ENCODE measurements at regions not wholly inside any gene's neighbourhood (a gene's known extent, or its start where the extent isn't known, plus 50 kb on each side); places are given as distances from the start of the nearest gene placed in this dataset.
A peak's percentile ranks its signal among the peaks of the same experiment; 100 is the strongest.

- Mint-ChIP-seq H3K27ac (no peak overlapping the region), H3K27me3 (ENCODE audit: low read depth) (peaks cover 55% of the 10 kb centered on the region), H3K4me1 (ENCODE audit: low read depth) (peaks cover 42% of the 10 kb centered on the region)
Measured at GRCh38 chr2:156892467-156893281, 364.8 kb upstream of the GALNT5 start.

GRCh38 chr2:156896294-156896693 lies 361.2 kb upstream of the GALNT5 start:
- intact Hi-C loops (cut with micrococcal nuclease) = loop anchor here (1.0 to 10.0 kb wide), 6 partner anchors 12 to 1517 kb away; partner anchors contain the start of gene NR4A2
- peak; percentile 52 for DNase-seq (ENCODE audit: low spot score)
- Mint-ChIP-seq H3K9me3 (peaks cover 9% of the 10 kb centered on the region), H3K27ac (peak overlapping the region; percentile 2), H3K27me3 (ENCODE audit: low read depth) (peaks cover 46% of the 10 kb centered on the region), H3K4me3 (ENCODE audit: low read depth) (no peak overlapping the region), H3K36me3 (ENCODE audit: low read depth) (peaks cover 8% of the 10 kb centered on the region), H3K4me1 (ENCODE audit: low read depth) (peaks cover 47% of the 10 kb centered on the region)

More at GRCh38 chr2:156892467-156893281, 364.8 kb upstream of the GALNT5 start:
- Mint-ChIP-seq H3K9me3 (peaks cover under 1% of the 10 kb centered on the region), H3K4me3 (ENCODE audit: low read depth) (peak overlapping the region; percentile 27), H3K36me3 (ENCODE audit: low read depth) (peaks cover under 1% of the 10 kb centered on the region)
- intact Hi-C loops (cut with micrococcal nuclease) = loop anchor here (5.0 to 10.0 kb wide), 4 partner anchors 162 to 828 kb away; no protein-coding TSS in a partner anchor
- DNase-seq (ENCODE audit: low spot score) = no peak

GRCh38 chr2:156897548-156897947 lies 360.0 kb upstream of the GALNT5 start:
- Mint-ChIP-seq H3K27me3 (ENCODE audit: low read depth) (peaks cover 44% of the 10 kb centered on the region), H3K9me3 (peaks cover 9% of the 10 kb centered on the region), H3K4me1 (ENCODE audit: low read depth) (peaks cover 47% of the 10 kb centered on the region), H3K36me3 (ENCODE audit: low read depth) (peaks cover 8% of the 10 kb centered on the region), H3K4me3 (ENCODE audit: low read depth) (no peak overlapping the region), H3K27ac (no peak overlapping the region)
- no peak for DNase-seq (ENCODE audit: low spot score)
- intact Hi-C loops (cut with micrococcal nuclease) = loop anchor here (2.0 to 10.0 kb wide), 5 partner anchors 157 to 1519 kb away; partner anchors contain the start of gene NR4A2

- H3K27me3 Mint-ChIP-seq (ENCODE audit: low read depth) = peaks cover 51% of the 10 kb centered on the region
- no peak overlapping the region for H3K27ac Mint-ChIP-seq
- H3K9me3 Mint-ChIP-seq = peaks cover 9% of the 10 kb centered on the region
- H3K36me3 Mint-ChIP-seq (ENCODE audit: low read depth) = peaks cover 8% of the 10 kb centered on the region
- intact Hi-C loops (cut with micrococcal nuclease) = no loop called here
- no peak overlapping the region for H3K4me3 Mint-ChIP-seq (ENCODE audit: low read depth)
- DNase-seq (ENCODE audit: low spot score) = no peak
- H3K4me1 Mint-ChIP-seq (ENCODE audit: low read depth) = peaks cover 21% of the 10 kb centered on the region
Measured at GRCh38 chr2:156901373-156902031, 356.0 kb upstream of the GALNT5 start.

- DNase-seq (ENCODE audit: low spot score) = no peak
- Mint-ChIP-seq H3K36me3 (ENCODE audit: low read depth) (peaks cover 1% of the 10 kb centered on the region), H3K4me1 (ENCODE audit: low read depth) (peaks cover 22% of the 10 kb centered on the region), H3K9me3 (peaks cover 2% of the 10 kb centered on the region), H3K4me3 (ENCODE audit: low read depth) (no peak overlapping the region), H3K27me3 (ENCODE audit: low read depth) (peaks cover 45% of the 10 kb centered on the region), H3K27ac (no peak overlapping the region)
- intact Hi-C loops (cut with micrococcal nuclease) = no loop called here
Measured at GRCh38 chr2:156903335-156903734, 354.2 kb upstream of the GALNT5 start.

GRCh38 chr2:156907806-156908205 lies 349.7 kb upstream of the GALNT5 start:
- no peaks in the 10 kb centered on the region for H3K9me3 Mint-ChIP-seq
- H3K36me3 Mint-ChIP-seq (ENCODE audit: low read depth) = no peaks in the 10 kb centered on the region
- peaks cover 21% of the 10 kb centered on the region for H3K4me1 Mint-ChIP-seq (ENCODE audit: low read depth)
- no peak for DNase-seq (ENCODE audit: low spot score)
- no peak overlapping the region for H3K4me3 Mint-ChIP-seq (ENCODE audit: low read depth)
- intact Hi-C loops (cut with micrococcal nuclease) = loop anchor here (1.0 kb wide), 1 partner anchor 12 kb away; no protein-coding TSS in a partner anchor
- peaks cover 37% of the 10 kb centered on the region for H3K27me3 Mint-ChIP-seq (ENCODE audit: low read depth)
- no peak overlapping the region for H3K27ac Mint-ChIP-seq

GRCh38 chr2:156908825-156909224 lies 348.7 kb upstream of the GALNT5 start:
- H3K4me1 Mint-ChIP-seq (ENCODE audit: low read depth) = peaks cover 18% of the 10 kb centered on the region
- intact Hi-C loops (cut with micrococcal nuclease) = loop anchor here (1.0 kb wide), 1 partner anchor 13 kb away; no protein-coding TSS in a partner anchor
- H3K4me3 Mint-ChIP-seq (ENCODE audit: low read depth) = no peak overlapping the region
- no peak for DNase-seq (ENCODE audit: low spot score)
- no peak overlapping the region for H3K27ac Mint-ChIP-seq
- no peaks in the 10 kb centered on the region for H3K9me3 Mint-ChIP-seq
- peaks cover 34% of the 10 kb centered on the region for H3K27me3 Mint-ChIP-seq (ENCODE audit: low read depth)
- no peaks in the 10 kb centered on the region for H3K36me3 Mint-ChIP-seq (ENCODE audit: low read depth)

- Mint-ChIP-seq H3K27ac (no peak overlapping the region), H3K27me3 (ENCODE audit: low read depth) (peaks cover 24% of the 10 kb centered on the region), H3K4me1 (ENCODE audit: low read depth) (peaks cover 16% of the 10 kb centered on the region), H3K36me3 (ENCODE audit: low read depth) (no peaks in the 10 kb centered on the region), H3K4me3 (ENCODE audit: low read depth) (no peak overlapping the region), H3K9me3 (no peaks in the 10 kb centered on the region)
- DNase-seq (ENCODE audit: low spot score) = no peak
- intact Hi-C loops (cut with micrococcal nuclease) = no loop called here
Measured at GRCh38 chr2:156909983-156910382, 347.5 kb upstream of the GALNT5 start.

- no peak overlapping the region for H3K27ac Mint-ChIP-seq
- no peak overlapping the region for H3K4me3 Mint-ChIP-seq (ENCODE audit: low read depth)
- peaks cover 27% of the 10 kb centered on the region for H3K27me3 Mint-ChIP-seq (ENCODE audit: low read depth)
- DNase-seq (ENCODE audit: low spot score) = no peak
- intact Hi-C loops (cut with micrococcal nuclease) = no loop called here
- H3K4me1 Mint-ChIP-seq (ENCODE audit: low read depth) = no peaks in the 10 kb centered on the region
- H3K9me3 Mint-ChIP-seq = no peaks in the 10 kb centered on the region
- no peaks in the 10 kb centered on the region for H3K36me3 Mint-ChIP-seq (ENCODE audit: low read depth)
Measured at GRCh38 chr2:156915332-156915731, 342.2 kb upstream of the GALNT5 start.

GRCh38 chr2:156918410-156918809 lies 339.1 kb upstream of the GALNT5 start:
- Mint-ChIP-seq H3K36me3 (ENCODE audit: low read depth) (no peaks in the 10 kb centered on the region), H3K4me3 (ENCODE audit: low read depth) (no peak overlapping the region), H3K9me3 (peaks cover 4% of the 10 kb centered on the region), H3K4me1 (ENCODE audit: low read depth) (no peaks in the 10 kb centered on the region), H3K27me3 (ENCODE audit: low read depth) (peaks cover 17% of the 10 kb centered on the region), H3K27ac (no peak overlapping the region)
- intact Hi-C loops (cut with micrococcal nuclease) = no loop called here
- DNase-seq (ENCODE audit: low spot score) = no peak

GRCh38 chr2:156930423-156930822 lies 327.1 kb upstream of the GALNT5 start:
- no peak for DNase-seq (ENCODE audit: low spot score)
- intact Hi-C loops (cut with micrococcal nuclease) = no loop called here
- H3K4me1 Mint-ChIP-seq (ENCODE audit: low read depth) = no peaks in the 10 kb centered on the region
- no peak overlapping the region for H3K27ac Mint-ChIP-seq
- no peaks in the 10 kb centered on the region for H3K36me3 Mint-ChIP-seq (ENCODE audit: low read depth)
- H3K9me3 Mint-ChIP-seq = peaks cover 9% of the 10 kb centered on the region
- no peaks in the 10 kb centered on the region for H3K27me3 Mint-ChIP-seq (ENCODE audit: low read depth)
- H3K4me3 Mint-ChIP-seq (ENCODE audit: low read depth) = no peak overlapping the region

GRCh38 chr2:156933645-156934225 lies 323.8 kb upstream of the GALNT5 start:
- no peak overlapping the region for H3K27ac Mint-ChIP-seq
- no peaks in the 10 kb centered on the region for H3K36me3 Mint-ChIP-seq (ENCODE audit: low read depth)
- intact Hi-C loops (cut with micrococcal nuclease) = no loop called here
- H3K27me3 Mint-ChIP-seq (ENCODE audit: low read depth) = peaks cover 2% of the 10 kb centered on the region
- DNase-seq (ENCODE audit: low spot score) = no peak
- H3K9me3 Mint-ChIP-seq = no peaks in the 10 kb centered on the region
- H3K4me1 Mint-ChIP-seq (ENCODE audit: low read depth) = no peaks in the 10 kb centered on the region
- H3K4me3 Mint-ChIP-seq (ENCODE audit: low read depth) = no peak overlapping the region
